Liver (tissue), 8 donors: ENCODE measurements at regions not wholly inside any gene's neighbourhood (a gene's known extent, or its start where the extent isn't known, plus 50 kb on each side); places are given as distances from the start of the nearest gene placed in this dataset.

Experiments
- DNase-seq: peaks from one replicate; pipeline ENCODE4 v3.0.0-alpha.2; 2017; ENCODE audit warnings: low spot score
- H3K27ac ChIP-seq, 2 donors: one replicate each; pipeline ENCODE4 v1.7.0; 2013; ENCODE audit warnings: inconsistent platforms in 2 of 2, low read length in 2 of 2, control low read depth in 1 of 2, low read depth in 1 of 2, mild to moderate bottlenecking in 1 of 2
- H3K27me3 ChIP-seq, 4 donors: one replicate each; pipeline versions ENCODE4 v1.6.1 to v1.7.0; 2013; ENCODE audit warnings: low read length in 3 of 4, inconsistent platforms in 1 of 4, mild to moderate bottlenecking in 1 of 4, moderate library complexity in 1 of 4; ENCODE audit not compliant: control insufficient read depth in 4 of 4, insufficient read depth in 4 of 4
- H3K36me3 ChIP-seq, 4 donors: one replicate each; pipeline versions ENCODE4 v1.6.1 to v1.7.0; 2013; ENCODE audit warnings: low read length in 3 of 4, mild to moderate bottlenecking in 3 of 4, low read depth in 1 of 4, moderate library complexity in 1 of 4; ENCODE audit not compliant: control insufficient read depth in 4 of 4, insufficient read depth in 3 of 4
- H3K4me1 ChIP-seq, 4 donors: one replicate each; pipeline versions ENCODE4 v1.6.1 to v1.7.0; 2013; ENCODE audit warnings: low read length in 3 of 4, mild to moderate bottlenecking in 3 of 4, moderate library complexity in 1 of 4; ENCODE audit not compliant: control insufficient read depth in 4 of 4, insufficient read depth in 4 of 4
- H3K4me3 ChIP-seq, 3 donors: one replicate each; pipeline versions ENCODE4 v1.6.1 to v1.7.0; 2013; ENCODE audit warnings: low read length in 3 of 3, control low read depth in 1 of 3, low read depth in 1 of 3, mild to moderate bottlenecking in 1 of 3
- H3K9ac ChIP-seq, 2 donors: one replicate each; pipeline ENCODE4 v1.7.0; 2013; ENCODE audit warnings: low read length in 2 of 2, mild to moderate bottlenecking in 2 of 2, moderate library complexity in 2 of 2, control low read depth in 1 of 2, low read depth in 1 of 2
- H3K9me3 ChIP-seq, 4 donors: one replicate each; pipeline versions ENCODE4 v1.6.1 to v1.7.0; 2013; ENCODE audit warnings: low read length in 3 of 4; ENCODE audit not compliant: control insufficient read depth in 4 of 4
- ATF3 ChIP-seq: IDR thresholded peaks from 2 replicates; pipeline ENCODE4 v1.6.1; 2016; ENCODE audit warnings: antibody characterized with exemption
- CTCF ChIP-seq: fragments of 150-350 bp; IDR thresholded peaks from 2 replicates; pipeline ENCODE4 v1.5.1; 2017; ENCODE audit warnings: improper control_type of control experiment, low read depth, low read length; ENCODE audit not compliant: missing input control
- EGR1 ChIP-seq, 2 donors: IDR thresholded peaks; 2 replicates each; pipeline ENCODE4 v1.6.1; 2016 to 2018; ENCODE audit warnings: antibody characterized with exemption in 2 of 2, low read depth in 2 of 2
- FOXA1 ChIP-seq: IDR thresholded peaks from 2 replicates; pipeline ENCODE4 v1.6.1; 2016; ENCODE audit warnings: antibody characterized with exemption
- FOXA2 ChIP-seq: IDR thresholded peaks from 2 replicates; pipeline ENCODE4 v1.6.1; 2016; ENCODE audit warnings: antibody characterized with exemption
- GABPA ChIP-seq, 2 donors: IDR thresholded peaks in 1 of 2; conservative IDR thresholded peaks in 1 of 2; 2 replicates each; pipeline ENCODE4 v1.6.1; 2016; ENCODE audit warnings: antibody characterized with exemption in 2 of 2, mild to moderate bottlenecking in 1 of 2, moderate library complexity in 1 of 2
- HNF4A ChIP-seq, 2 donors: conservative IDR thresholded peaks; 2 replicates each; pipeline ENCODE4 v1.6.1; 2016; ENCODE audit warnings: antibody characterized with exemption in 2 of 2, mild to moderate bottlenecking in 2 of 2
- HNF4G ChIP-seq: IDR thresholded peaks from 2 replicates; pipeline ENCODE4 v1.6.1; 2016; ENCODE audit warnings: antibody characterized with exemption
- JUND ChIP-seq, 2 donors: IDR thresholded peaks; 2 replicates each; pipeline ENCODE4 v1.6.1; 2016; ENCODE audit warnings: antibody characterized with exemption in 2 of 2
- MAX ChIP-seq: IDR thresholded peaks from 2 replicates; pipeline ENCODE4 v1.6.1; 2016; ENCODE audit warnings: antibody characterized with exemption
- NR2F2 ChIP-seq: IDR thresholded peaks from 2 replicates; pipeline ENCODE4 v1.6.1; 2016; ENCODE audit warnings: antibody characterized with exemption
- RAD21 ChIP-seq, 2 donors: IDR thresholded peaks; 2 replicates each; pipeline ENCODE4 v1.6.1; 2016; ENCODE audit warnings: antibody characterized with exemption in 2 of 2, mild to moderate bottlenecking in 2 of 2
- REST ChIP-seq: IDR thresholded peaks from 2 replicates; pipeline ENCODE4 v1.6.1; 2016; ENCODE audit warnings: antibody characterized with exemption, mild to moderate bottlenecking
- RXRA ChIP-seq, 2 donors: IDR thresholded peaks; 2 replicates each; pipeline ENCODE4 v1.6.1; 2017 to 2018; ENCODE audit warnings: antibody characterized with exemption in 2 of 2, mild to moderate bottlenecking in 1 of 2
- SP1 ChIP-seq: IDR thresholded peaks from 2 replicates; pipeline ENCODE4 v1.6.1; 2018; ENCODE audit warnings: antibody characterized with exemption, mild to moderate bottlenecking
- TAF1 ChIP-seq: conservative IDR thresholded peaks from 2 replicates; pipeline ENCODE4 v1.6.1; 2016; ENCODE audit warnings: antibody characterized with exemption, mild to moderate bottlenecking
- YY1 ChIP-seq: IDR thresholded peaks from 2 replicates; pipeline ENCODE4 v1.6.1; 2016; ENCODE audit warnings: antibody characterized with exemption, mild to moderate bottlenecking
- ZBTB33 ChIP-seq: IDR thresholded peaks from 2 replicates; pipeline ENCODE4 v1.6.1; 2016; ENCODE audit warnings: antibody characterized with exemption
- WGBS: extraction: QIAGEN DNeasy Blood & Tissue Kit; methylation state at CpG from one replicate; pipeline ENCODE4 v1.1.7; 2013; 5-methylcytosine and 5-hydroxymethylcytosine counted together
- donor health status: healthy.
- donor health status: healthy.
- donor health status: healthy.
- donor health status: healthy.
- donor health status: healthy.

GRCh38 chr1:221834698-221835513, 93.0 kb upstream of the DUSP10 start:
- WGBS = 37% methylated on average over 3 of the region's 3 CpGs
- TF ChIP-seq RXRA (IDR thresholded peaks at IDR 0.05) = peak; percentile 50 to 83
- no peak for TF ChIP-seq EGR1 (IDR thresholded peaks at IDR 0.05; ENCODE audit: low read depth in 2 of 2)
- TF ChIP-seq CTCF = no peak
- TF ChIP-seq MAX = peak; percentile 49
- TF ChIP-seq SP1 = no peak
- TF ChIP-seq NR2F2 = no peak
- peak; percentile 29 to 56 for TF ChIP-seq HNF4A (conservative IDR thresholded peaks at IDR 0.05)
- TF ChIP-seq REST = no peak
- peak; percentile 51 to 59 for TF ChIP-seq RAD21 (IDR thresholded peaks at IDR 0.05)
- TF ChIP-seq YY1 = no peak
- TF ChIP-seq HNF4G = no peak
- peak; percentile 51 for TF ChIP-seq ZBTB33
- TF ChIP-seq JUND (IDR thresholded peaks at IDR 0.05) = peak in 1 of 2 donors; percentile 55
- TF ChIP-seq GABPA (IDR thresholded peaks at IDR 0.05 in 1 of 2, conservative IDR thresholded peaks at IDR 0.05 in 1 of 2) = no peak
- TF ChIP-seq TAF1 = no peak
- peak; percentile 47 for TF ChIP-seq FOXA1
- peak; percentile 61 for TF ChIP-seq FOXA2
- peak; percentile 13 for TF ChIP-seq ATF3

More at GRCh38 chr1:221834698-221835513, 93.0 kb upstream of the DUSP10 start:
- H3K27ac ChIP-seq = no peak overlapping the region
- no peak overlapping the region for H3K4me3 ChIP-seq
- H3K4me1 ChIP-seq = peaks cover 5 to 12% (median 9%) of the 10 kb centered on the region in 4 donors
- H3K36me3 ChIP-seq = no peaks in the 10 kb centered on the region
- no peaks in the 10 kb centered on the region for H3K9me3 ChIP-seq
- DNase-seq = no peak
- H3K27me3 ChIP-seq = no peaks in the 10 kb centered on the region
- H3K9ac ChIP-seq = no peak overlapping the region
